Hepatocyte (in vitro differentiated cells): ENCODE measurements at regions not wholly inside any gene's neighbourhood (a gene's known extent, or its start where the extent isn't known, plus 50 kb on each side); places are given as distances from the start of the nearest gene placed in this dataset.

Experiments used
- CTCF ChIP-seq: fragments of 200-600 bp; sonication (generic); IDR thresholded peaks from 2 replicates; pipeline ENCODE4 v1.5.1; 2016; ENCODE audit warnings: antibody characterized with exemption, mild to moderate bottlenecking; ENCODE audit not compliant: poor library complexity
- EZH2 ChIP-seq: fragments of 200-600 bp; sonication (generic); IDR thresholded peaks from 2 replicates; pipeline ENCODE4 v1.6.1; 2016; ENCODE audit warnings: antibody characterized with exemption, mild to moderate bottlenecking, borderline replicate concordance

- TF ChIP-seq CTCF (no peak), EZH2 (no peak)
Observed at GRCh38 chr10:28910956-28911355, 233.6 kb downstream of the BAMBI start.
